H1 (cell line): ENCODE measurements at regions not wholly inside any gene's neighbourhood (a gene's known extent, or its start where the extent isn't known, plus 50 kb on each side); places are given as distances from the start of the nearest gene placed in this dataset.

ENCODE experiments used
- CHD1 ChIP-seq: IDR thresholded peaks from 2 replicates; pipeline ENCODE4 v1.6.1; 2012; ENCODE audit warnings: low read depth, low read length, improper control_type of control experiment
- NANOG ChIP-seq: IDR thresholded peaks from 2 replicates; pipeline ENCODE4 v1.6.1; 2011; ENCODE audit warnings: low read length, low read depth, mild to moderate bottlenecking, inconsistent platforms; ENCODE audit not compliant: insufficient read depth, poor library complexity, severe bottlenecking
- NRF1 ChIP-seq: IDR thresholded peaks from 2 replicates; pipeline ENCODE4 v1.6.1; 2011; ENCODE audit warnings: mild to moderate bottlenecking, low read depth, low read length, improper control_type of control experiment
- POLR2AphosphoS5 ChIP-seq: IDR thresholded peaks from 2 replicates; pipeline ENCODE4 v1.6.1; 2011; ENCODE audit warnings: low read depth, low read length
- TAF7 ChIP-seq: optimal IDR thresholded peaks from 2 replicates; pipeline ENCODE3; 2011; ENCODE audit warnings: low read depth, mild to moderate bottlenecking, inconsistent platforms, low read length, moderate library complexity, borderline replicate concordance
- YY1 ChIP-seq: IDR thresholded peaks from 2 replicates; pipeline ENCODE4 v1.6.1; 2011; ENCODE audit warnings: low read depth, mild to moderate bottlenecking, low read length
- TF ChIP-seq, protein P1 (sequence below): fragments of 300-600 bp; sonication (generic); IDR thresholded peaks from 2 replicates; pipeline ENCODE4 v1.7.1; 2012; ENCODE audit warnings: low read length, moderate library complexity, mild to moderate bottlenecking, inconsistent platforms; ENCODE audit not compliant: insufficient replicate concordance
- TF ChIP-seq, protein P2 (sequence below): IDR thresholded peaks from 2 replicates; pipeline ENCODE4 v1.6.1; 2011; ENCODE audit warnings: low read length, improper control_type of control experiment
- TF ChIP-seq, protein P3 (sequence below): IDR thresholded peaks from 2 replicates; pipeline ENCODE4 v1.6.1; 2011; ENCODE audit warnings: low read depth, mild to moderate bottlenecking, low read length; ENCODE audit not compliant: insufficient read depth

DNA sequence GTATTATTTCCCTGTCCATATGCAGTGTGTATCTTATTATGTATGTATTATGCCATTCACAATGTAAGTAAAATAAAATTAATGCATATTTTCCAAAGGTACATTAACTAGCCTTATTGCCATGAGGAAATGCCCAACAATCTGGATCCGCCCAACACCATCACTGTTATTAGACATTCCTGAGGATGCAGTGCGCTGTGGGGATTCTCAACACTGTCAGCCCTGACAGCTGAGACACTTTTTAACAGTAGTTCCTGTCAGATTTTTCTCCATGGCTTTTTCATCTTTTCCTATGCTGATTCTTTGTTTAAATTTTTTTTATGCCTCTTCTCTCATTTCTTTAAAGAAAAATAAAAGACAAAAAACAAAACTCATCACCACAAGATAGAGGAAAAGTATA is 1632.9 kb upstream of the PABPC4L start (continued):
- TF ChIP-seq, protein P1, sequence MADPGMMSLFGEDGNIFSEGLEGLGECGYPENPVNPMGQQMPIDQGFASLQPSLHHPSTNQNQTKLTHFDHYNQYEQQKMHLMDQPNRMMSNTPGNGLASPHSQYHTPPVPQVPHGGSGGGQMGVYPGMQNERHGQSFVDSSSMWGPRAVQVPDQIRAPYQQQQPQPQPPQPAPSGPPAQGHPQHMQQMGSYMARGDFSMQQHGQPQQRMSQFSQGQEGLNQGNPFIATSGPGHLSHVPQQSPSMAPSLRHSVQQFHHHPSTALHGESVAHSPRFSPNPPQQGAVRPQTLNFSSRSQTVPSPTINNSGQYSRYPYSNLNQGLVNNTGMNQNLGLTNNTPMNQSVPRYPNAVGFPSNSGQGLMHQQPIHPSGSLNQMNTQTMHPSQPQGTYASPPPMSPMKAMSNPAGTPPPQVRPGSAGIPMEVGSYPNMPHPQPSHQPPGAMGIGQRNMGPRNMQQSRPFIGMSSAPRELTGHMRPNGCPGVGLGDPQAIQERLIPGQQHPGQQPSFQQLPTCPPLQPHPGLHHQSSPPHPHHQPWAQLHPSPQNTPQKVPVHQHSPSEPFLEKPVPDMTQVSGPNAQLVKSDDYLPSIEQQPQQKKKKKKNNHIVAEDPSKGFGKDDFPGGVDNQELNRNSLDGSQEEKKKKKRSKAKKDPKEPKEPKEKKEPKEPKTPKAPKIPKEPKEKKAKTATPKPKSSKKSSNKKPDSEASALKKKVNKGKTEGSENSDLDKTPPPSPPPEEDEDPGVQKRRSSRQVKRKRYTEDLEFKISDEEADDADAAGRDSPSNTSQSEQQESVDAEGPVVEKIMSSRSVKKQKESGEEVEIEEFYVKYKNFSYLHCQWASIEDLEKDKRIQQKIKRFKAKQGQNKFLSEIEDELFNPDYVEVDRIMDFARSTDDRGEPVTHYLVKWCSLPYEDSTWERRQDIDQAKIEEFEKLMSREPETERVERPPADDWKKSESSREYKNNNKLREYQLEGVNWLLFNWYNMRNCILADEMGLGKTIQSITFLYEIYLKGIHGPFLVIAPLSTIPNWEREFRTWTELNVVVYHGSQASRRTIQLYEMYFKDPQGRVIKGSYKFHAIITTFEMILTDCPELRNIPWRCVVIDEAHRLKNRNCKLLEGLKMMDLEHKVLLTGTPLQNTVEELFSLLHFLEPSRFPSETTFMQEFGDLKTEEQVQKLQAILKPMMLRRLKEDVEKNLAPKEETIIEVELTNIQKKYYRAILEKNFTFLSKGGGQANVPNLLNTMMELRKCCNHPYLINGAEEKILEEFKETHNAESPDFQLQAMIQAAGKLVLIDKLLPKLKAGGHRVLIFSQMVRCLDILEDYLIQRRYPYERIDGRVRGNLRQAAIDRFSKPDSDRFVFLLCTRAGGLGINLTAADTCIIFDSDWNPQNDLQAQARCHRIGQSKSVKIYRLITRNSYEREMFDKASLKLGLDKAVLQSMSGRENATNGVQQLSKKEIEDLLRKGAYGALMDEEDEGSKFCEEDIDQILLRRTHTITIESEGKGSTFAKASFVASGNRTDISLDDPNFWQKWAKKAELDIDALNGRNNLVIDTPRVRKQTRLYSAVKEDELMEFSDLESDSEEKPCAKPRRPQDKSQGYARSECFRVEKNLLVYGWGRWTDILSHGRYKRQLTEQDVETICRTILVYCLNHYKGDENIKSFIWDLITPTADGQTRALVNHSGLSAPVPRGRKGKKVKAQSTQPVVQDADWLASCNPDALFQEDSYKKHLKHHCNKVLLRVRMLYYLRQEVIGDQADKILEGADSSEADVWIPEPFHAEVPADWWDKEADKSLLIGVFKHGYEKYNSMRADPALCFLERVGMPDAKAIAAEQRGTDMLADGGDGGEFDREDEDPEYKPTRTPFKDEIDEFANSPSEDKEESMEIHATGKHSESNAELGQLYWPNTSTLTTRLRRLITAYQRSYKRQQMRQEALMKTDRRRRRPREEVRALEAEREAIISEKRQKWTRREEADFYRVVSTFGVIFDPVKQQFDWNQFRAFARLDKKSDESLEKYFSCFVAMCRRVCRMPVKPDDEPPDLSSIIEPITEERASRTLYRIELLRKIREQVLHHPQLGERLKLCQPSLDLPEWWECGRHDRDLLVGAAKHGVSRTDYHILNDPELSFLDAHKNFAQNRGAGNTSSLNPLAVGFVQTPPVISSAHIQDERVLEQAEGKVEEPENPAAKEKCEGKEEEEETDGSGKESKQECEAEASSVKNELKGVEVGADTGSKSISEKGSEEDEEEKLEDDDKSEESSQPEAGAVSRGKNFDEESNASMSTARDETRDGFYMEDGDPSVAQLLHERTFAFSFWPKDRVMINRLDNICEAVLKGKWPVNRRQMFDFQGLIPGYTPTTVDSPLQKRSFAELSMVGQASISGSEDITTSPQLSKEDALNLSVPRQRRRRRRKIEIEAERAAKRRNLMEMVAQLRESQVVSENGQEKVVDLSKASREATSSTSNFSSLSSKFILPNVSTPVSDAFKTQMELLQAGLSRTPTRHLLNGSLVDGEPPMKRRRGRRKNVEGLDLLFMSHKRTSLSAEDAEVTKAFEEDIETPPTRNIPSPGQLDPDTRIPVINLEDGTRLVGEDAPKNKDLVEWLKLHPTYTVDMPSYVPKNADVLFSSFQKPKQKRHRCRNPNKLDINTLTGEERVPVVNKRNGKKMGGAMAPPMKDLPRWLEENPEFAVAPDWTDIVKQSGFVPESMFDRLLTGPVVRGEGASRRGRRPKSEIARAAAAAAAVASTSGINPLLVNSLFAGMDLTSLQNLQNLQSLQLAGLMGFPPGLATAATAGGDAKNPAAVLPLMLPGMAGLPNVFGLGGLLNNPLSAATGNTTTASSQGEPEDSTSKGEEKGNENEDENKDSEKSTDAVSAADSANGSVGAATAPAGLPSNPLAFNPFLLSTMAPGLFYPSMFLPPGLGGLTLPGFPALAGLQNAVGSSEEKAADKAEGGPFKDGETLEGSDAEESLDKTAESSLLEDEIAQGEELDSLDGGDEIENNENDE, result no peak
- TF ChIP-seq CHD1 (no peak), POLR2AphosphoS5 (no peak), NANOG (no peak), TAF7 (no peak), YY1 (no peak), NRF1 (no peak)
- TF ChIP-seq, protein P2, sequence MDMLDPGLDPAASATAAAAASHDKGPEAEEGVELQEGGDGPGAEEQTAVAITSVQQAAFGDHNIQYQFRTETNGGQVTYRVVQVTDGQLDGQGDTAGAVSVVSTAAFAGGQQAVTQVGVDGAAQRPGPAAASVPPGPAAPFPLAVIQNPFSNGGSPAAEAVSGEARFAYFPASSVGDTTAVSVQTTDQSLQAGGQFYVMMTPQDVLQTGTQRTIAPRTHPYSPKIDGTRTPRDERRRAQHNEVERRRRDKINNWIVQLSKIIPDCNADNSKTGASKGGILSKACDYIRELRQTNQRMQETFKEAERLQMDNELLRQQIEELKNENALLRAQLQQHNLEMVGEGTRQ, result no peak
- TF ChIP-seq, protein P3, sequence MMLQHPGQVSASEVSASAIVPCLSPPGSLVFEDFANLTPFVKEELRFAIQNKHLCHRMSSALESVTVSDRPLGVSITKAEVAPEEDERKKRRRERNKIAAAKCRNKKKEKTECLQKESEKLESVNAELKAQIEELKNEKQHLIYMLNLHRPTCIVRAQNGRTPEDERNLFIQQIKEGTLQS, result no peak
- TF ChIP-seq, all 59 proteins: peak for 0
